GM18868 (cell line): ENCODE measurements at regions not wholly inside any gene's neighbourhood (a gene's known extent, or its start where the extent isn't known, plus 50 kb on each side); places are given as distances from the start of the nearest gene placed in this dataset.

Experiments used
- ATAC-seq: cut with Tn5 transposase; IDR thresholded peaks from one replicate; pipeline ENCODE4 v1.9.1; 2021; ENCODE audit warnings: mild to moderate bottlenecking, moderate library complexity; ENCODE audit not compliant: unreplicated experiment

GRCh38 chr2:236712961-236713673 lies 143.5 kb downstream of the ACKR3 start:
- ATAC-seq: no peak

- ATAC-seq: no peak
Observed at GRCh38 chr2:236714080-236714479, 144.5 kb downstream of the ACKR3 start.

- ATAC-seq: no peak
Observed at GRCh38 chr2:236715077-236715476, 145.5 kb downstream of the ACKR3 start.

GRCh38 chr2:236715491-236715961 lies 145.9 kb downstream of the ACKR3 start:
- ATAC-seq: no peak

DNA sequence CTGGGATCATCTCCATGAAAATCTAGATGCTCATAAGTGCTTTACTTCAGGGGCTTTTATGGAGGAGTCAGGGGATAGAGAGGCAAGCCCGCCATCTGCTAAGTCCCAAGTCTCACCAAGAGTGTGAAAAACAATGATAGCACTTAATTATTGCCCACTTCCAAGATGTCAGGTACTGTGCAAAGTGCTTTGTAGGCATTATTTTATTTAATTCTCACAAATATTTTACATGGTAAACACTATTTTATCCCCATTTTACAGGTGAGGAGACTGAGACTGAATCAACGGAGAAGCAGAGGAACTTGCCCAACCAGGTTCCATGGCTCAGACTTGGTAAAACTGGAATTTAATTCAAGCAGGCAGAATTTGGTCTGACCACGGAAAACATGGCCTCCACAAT lies 147.5 kb downstream of the ACKR3 start:
- ATAC-seq: no peak

DNA sequence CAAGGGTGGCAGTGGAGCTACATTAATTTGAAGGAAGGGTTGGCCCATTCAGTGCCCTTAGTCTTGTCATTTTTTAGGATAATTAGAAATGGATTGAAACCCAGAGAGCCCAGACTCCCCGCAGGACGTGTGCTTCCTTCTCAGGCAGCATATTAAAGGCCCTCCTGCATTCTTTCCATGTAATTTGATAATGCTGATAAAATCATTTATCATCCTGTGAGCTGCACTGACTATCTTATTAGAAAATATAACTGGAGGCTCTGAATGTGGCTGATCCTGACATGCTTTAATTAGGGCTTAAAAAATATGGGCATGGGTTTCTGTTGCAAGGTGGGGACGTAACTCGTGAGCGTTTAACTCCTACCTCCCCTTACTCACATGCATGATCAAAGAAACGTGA lies 148.1 kb downstream of the ACKR3 start:
- ATAC-seq: no peak

DNA sequence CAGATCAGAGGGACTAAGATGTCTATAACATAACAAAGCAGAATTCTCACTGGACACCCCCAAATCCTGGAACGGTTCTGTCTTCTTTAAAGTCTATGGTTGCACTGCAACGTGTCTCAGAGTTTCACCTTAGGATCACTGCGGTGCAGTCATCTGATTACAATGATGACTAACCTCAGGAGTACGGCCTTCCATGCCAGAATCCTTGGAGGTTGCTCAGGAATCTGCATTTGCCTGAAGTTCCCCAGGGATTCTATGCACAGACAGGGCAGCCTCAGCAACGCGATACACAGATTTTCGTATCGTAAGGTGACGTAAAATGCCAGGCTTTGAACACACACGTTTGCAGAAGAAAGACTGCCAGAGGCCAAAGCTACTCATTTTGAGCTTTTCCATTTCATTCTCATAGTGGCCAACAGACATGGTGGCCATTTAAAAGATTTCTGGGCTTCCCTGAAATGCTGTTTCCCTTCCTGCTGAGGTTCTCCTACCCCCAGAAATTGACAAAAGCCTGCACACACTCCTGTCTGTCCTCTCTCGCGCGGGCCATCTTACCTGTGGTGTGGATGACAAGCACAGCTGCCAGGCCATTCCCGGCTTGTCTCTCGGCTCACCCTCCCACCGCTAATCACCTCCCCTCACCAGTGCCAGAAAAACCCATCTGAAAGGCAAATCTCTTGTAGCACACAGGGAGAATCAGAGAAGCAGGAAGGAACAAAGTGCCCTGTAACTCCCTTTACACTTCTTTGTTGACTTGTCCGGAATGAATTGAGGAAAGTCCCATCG lies 148.8 kb downstream of the ACKR3 start:
- no peak for ATAC-seq

GRCh38 chr2:236719192-236719635 lies 149.6 kb downstream of the ACKR3 start:
- ATAC-seq: no peak

- no peak for ATAC-seq
Observed at GRCh38 chr2:236720974-236721540, 151.4 kb downstream of the ACKR3 start.

DNA sequence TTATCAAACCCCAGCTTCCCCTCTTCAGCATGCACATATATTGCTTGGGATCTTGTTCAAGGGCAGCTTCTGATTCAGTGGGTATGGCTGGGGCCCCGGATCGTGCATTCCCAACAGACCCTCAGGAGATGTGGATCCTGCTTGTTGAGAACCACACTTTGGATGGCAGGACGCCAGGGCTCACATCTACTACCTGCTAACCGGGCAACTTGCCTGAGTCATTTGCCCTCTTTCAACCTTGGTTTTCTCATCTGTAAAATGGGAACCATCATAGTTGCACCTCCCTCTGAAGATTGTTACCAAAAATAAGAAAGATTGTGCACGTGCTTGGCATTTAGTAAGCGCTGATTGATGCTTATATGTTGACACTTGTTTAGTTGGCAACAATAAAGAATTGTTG lies 154.6 kb downstream of the ACKR3 start:
- no peak for ATAC-seq

DNA sequence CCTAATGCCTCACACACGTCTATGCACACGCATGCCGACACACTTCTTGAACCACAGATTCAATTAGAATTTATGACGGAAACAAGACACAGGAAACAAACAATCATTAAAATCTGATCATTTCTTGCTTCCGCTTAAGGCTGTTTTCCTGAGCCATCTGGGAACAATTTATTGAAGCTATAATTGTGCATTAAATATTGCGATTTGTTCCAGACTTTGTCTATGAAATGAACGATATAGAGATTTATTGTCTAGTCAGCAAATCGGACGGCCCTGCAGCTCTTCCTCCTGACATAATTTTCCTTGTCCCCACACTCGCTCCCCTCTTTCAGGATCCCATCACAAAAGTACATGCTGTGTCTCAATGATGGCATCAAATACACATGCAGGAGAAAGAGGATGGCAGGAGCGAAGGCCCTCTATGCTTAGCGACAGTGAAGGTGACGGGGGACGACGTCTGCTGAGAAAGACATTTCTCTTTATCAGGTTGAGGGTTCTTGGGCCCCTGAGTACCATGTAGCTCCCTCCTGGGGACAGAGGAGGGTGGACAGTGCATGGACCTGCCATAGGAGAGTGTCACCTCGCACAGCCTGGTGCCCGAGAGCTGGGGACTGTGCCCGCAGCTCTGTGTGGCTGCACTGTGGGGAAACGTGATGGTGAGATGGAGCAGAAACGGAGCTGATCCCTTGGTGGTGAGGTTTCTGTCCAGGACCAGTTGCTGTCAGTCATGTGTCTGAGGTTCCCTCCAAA lies 157.3 kb downstream of the ACKR3 start:
- no peak for ATAC-seq

- no peak for ATAC-seq
Observed at GRCh38 chr2:236728916-236729670, 159.5 kb downstream of the ACKR3 start.

- no peak for ATAC-seq
Observed at GRCh38 chr2:236730393-236730792, 160.8 kb downstream of the ACKR3 start.

- ATAC-seq: no peak
Observed at GRCh38 chr2:236731767-236732580, 162.3 kb downstream of the ACKR3 start.

DNA sequence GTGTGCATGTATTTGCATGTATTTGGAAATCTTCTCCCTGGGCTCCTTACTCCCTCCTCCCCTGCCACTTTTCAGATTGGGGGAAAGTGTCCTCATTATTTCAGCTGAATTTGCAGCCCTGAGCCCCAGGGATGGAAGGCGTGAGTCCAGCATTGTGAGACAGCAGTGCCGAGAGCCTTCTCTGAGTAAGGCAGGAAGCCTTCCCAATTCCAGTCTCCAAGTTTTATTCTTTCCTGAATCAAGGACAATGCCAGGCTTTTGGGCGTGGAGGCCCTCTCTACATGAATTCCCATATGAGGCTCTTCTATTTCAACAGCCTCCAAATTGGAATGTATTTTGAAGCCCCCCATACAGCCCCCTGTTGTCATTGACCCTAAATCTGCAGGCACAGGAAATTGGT lies 163.5 kb downstream of the ACKR3 start:
- ATAC-seq: no peak

- no peak for ATAC-seq
Observed at GRCh38 chr2:236735825-236736238, 166.2 kb downstream of the ACKR3 start.

DNA sequence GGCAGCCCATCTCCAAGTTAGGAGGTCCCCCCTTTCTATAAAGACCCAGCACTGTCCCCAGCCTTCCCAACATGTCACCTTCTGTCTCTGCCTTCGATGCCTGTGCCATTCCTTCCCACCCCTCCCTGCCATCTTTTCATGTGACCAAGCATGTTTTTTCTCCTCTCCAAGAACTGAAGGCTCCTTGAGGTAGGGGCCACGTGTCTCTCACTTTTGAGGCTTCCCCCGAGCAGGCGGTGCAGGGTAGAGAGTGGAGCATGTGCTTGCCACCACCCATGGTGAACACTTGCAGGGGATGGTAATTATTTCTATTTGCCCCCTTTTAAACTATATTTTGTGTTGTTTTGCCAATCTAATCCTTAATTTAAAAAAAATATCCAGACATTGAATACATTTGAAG lies 168.4 kb downstream of the ACKR3 start:
- no peak for ATAC-seq

- no peak for ATAC-seq
Observed at GRCh38 chr2:236738896-236739295, 169.3 kb downstream of the ACKR3 start.

DNA sequence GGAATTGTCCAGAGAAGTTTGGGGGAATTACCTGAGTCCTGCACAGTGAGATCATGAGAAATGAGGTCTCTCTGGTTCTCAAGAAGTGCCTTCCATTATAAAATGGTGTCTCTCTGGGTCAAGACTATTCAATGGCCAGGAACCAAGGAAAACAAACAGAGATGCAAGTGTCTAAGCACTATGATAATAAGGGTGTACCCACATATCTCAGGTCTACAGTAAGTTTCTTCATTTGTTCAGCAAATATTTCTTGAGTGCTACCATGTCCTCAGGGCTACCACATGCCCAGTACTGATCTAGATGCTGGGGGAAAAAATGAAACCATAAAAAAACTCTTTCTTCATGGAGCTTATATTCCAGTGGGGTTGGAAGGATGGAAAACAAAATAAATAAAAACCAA lies 170.0 kb downstream of the ACKR3 start:
- no peak for ATAC-seq

GRCh38 chr2:236740506-236740905 lies 170.9 kb downstream of the ACKR3 start:
- ATAC-seq: no peak
